Endometrium (tissue), 2 donors: ENCODE measurements at regions not wholly inside any gene's neighbourhood (a gene's known extent, or its start where the extent isn't known, plus 50 kb on each side); places are given as distances from the start of the nearest gene placed in this dataset.
"Not testable (repeated sequence)": the region's sequence is repeated elsewhere in the genome, so short reads cannot be mapped to it uniquely, and the experiment has no call there.

Experiments used
- FAIRE-seq: peaks from 2 replicates; lab custom pipeline; 2012; peaks lifted over from hg19 to GRCh38; lab: Jason Lieb, UNC
- donor health status: control.
- donor health status: control.

DNA sequence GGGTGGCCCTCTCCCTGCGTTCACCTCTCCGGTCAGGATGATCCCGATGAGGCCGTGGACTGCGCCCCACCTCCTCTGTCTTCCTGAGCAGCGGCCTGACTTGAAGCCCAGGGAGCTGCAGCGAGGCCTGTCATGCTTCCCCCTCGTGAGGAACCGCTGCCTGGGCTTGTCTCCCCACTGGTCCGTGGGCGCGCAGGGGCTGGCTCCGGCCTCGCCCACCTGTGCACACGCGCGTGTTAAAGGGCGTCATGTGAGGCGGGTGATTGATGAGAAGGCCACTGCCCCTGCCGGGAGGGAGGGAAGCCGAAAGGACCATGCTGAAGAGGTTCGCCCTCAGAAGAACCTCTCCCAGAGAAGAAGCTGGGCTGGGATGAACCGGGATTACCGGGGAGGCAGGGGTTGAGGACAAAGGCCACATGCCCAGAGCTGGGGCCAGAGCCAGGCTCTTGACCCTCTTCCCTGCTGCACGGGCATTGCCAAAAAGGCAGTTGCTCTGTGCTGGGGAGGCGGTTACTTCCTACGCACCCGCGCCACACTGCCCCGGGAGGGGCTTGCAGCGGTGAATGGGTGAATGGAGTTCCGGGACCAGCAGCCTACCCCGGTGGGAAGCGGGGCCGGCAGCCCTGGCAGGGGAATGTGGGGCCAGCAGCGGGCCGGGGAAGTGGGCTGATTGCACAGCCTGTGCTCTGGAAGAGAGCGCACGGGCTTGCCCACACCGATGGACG, 85.9 kb upstream of the GSE1 start:
- no peak for FAIRE-seq

- no peak for FAIRE-seq
Measured at GRCh38 chr16:85527767-85528297, 85.3 kb upstream of the GSE1 start.

- no peak for FAIRE-seq
Measured at GRCh38 chr16:85528528-85529387, 84.4 kb upstream of the GSE1 start.

DNA sequence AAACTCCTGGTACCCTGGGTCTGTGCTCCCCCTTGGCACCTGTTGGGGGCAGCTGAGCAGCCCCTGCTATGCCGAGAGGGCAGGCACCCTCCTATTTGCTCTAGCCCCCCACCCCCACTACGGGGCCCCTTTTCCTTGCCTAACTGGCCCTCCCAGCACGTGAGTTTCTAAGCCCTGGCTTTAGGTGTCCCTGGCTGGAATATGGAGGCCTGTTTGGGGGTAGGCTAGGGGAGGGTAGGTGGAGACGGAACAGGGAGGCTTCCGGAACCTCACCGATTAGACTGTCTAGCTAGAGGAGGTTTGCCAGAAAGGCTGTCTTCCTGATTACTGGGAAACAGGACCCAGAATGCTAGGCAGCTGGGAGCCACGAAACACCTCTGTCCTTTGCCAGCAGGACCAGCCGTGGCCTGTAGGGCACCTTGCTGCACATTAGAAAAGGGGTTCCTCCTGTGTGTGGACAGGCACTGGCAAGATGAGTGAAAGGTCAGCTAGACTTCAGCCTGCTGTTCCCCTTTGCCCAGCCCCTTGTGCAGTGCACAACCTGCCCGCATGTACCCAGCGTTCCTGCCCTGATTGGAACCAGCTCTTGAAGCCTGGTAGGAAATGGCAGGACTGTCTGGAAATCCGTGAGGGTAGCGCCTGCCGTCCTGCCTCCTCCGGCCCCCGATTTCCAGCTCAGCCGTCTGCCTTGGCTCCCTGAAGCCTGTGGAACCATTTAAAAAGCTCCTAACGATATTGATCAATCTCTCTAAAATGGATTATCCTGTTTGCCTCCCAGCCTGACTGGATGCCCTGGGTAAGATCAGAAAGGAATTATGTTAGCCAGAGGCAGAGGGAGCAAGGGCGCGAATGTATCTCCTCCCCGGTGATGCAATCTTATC, 83.4 kb upstream of the GSE1 start:
- no peak for FAIRE-seq

- FAIRE-seq: no peak
Measured at GRCh38 chr16:85530370-85530739, 82.8 kb upstream of the GSE1 start.

DNA sequence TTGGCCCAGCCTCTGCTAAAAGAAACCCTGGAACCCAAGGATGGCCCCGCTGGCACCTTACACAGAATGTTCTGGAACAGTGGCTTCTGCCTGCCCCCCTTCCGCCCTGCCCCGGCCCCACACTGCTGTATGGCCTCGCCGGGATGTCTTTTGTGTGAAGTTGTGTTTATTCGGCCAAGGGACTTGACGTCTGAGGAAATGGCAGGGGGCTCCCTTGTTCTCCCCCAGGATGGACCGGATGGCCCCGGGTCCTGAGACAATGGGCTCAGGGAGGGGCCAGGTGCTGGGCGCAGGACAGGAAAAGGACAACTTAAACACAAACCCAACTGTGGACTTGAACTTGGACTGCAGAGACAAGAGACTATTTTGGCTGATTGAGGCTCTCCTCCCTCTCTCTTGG, 81.6 kb upstream of the GSE1 start:
- FAIRE-seq: no peak

- no peak for FAIRE-seq
Measured at GRCh38 chr16:85532147-85532546, 81.0 kb upstream of the GSE1 start.

DNA sequence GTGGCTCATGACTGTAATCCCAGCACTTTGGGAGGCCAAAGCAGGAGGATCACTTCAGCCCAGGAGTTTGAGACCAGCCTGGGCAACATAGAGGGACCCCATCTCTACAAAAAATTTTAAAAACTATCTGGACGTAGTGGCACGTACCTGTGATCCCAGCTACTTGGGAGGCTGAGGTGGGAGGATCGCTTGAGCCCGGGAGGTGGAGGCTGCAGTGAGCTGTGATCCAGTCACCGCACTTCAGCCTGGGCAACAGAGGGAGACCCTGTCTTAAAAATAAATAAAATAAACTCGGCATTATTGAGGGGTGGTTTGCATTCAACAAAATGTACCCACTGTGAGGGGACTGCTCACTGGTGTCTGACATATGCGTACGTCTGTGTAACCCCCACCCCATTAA, 79.5 kb upstream of the GSE1 start:
- FAIRE-seq: not testable (repeated sequence)

- FAIRE-seq: no peak
Measured at GRCh38 chr16:85534536-85535351, 78.4 kb upstream of the GSE1 start.

GRCh38 chr16:85535352-85536072, 77.6 kb upstream of the GSE1 start:
- FAIRE-seq: no peak

DNA sequence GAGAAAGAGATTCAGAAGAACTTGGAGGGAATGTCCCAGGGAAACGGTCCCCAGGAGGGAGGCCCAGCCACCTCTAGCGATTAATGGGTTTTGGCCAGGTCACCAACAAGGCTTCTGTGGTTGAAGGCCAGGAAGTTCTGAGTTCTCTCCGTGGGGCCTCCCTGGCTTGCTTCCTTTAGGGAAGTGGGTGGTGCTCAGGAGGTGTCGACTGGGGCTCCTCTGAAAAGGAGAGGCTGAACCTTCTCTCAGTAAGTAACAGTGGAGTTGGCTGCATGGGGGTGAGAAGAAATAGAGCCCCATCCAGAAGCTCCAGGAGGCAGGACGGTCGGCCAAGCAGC, 77.1 kb upstream of the GSE1 start:
- FAIRE-seq: no peak

DNA sequence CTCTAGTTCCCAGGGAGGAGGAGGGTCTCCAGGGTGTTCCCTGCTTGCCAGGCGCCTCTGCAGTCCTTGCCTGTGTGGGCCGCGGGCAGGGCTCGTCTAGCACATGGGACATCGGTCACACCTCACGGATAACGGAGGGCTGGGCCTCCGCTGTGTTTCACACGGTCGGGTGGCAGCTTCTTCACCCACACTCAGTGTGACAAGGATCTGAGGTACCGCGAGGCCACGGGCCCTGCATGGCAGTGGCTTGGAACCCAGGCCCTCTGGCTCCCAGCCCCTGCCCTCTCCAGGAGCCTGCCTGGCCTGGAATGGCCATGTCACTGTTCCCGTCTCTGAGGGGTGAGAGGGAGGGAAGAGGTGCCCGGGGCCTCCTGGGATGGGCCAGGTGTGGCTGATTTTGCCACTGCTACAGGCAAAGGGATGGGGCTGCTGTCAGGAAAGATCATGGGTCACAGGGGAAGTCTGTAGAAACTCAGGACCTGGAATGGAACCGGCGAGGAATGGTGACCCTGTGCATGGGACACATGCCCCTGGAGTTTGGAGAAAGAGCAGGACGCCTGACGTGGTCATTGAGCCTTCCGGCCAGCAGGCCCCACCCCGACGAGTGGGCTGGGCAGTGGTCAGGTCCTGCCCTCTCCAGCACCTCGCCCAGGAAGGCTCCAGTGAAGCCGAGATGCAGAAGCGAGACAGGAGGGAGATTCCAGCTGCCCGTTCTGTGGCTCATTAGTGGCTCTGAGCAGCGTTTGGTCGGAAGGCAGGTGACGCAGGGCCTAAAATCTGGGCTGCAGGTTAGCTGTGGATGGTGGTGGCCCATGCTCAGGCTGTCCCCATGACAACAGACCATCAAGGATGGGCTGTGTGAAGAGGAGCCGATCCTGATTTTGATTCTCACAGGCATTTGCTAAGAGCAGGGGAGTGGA, 76.5 kb upstream of the GSE1 start:
- FAIRE-seq: no peak

- no peak for FAIRE-seq
Measured at GRCh38 chr16:85537331-85537788, 75.8 kb upstream of the GSE1 start.

DNA sequence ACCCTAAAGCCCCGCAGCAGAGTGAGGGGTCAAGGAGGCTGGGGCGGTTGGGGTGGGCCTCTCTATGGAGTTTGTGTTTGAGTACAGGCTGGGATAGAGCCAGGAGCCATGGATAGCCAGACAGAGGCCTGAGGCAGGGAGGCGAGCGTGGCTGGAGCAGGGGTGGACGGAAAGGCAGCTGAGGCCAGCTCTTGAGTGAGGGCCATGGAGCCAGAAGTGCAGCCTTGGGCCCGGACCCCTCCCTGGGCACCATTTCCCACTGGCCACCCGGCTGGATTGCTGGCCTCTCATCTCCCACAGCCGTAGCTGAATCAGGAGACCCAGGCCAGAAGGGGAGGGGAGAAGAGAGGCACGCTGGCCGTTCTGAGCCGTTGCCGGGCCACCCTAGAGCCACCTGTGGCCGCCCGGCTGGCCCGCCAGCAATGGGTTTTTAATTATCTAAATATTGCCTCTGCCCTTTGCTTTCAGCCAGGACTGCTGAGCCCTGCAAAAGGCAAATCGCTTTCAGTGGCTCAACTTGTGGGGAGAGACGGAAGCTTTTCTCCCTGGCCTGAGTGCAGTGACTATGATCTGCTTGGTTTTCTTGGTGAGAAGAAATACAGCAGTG, 75.2 kb upstream of the GSE1 start:
- FAIRE-seq: no peak

GRCh38 chr16:85539084-85539483, 74.0 kb upstream of the GSE1 start:
- no peak for FAIRE-seq

- no peak for FAIRE-seq
Measured at GRCh38 chr16:85539629-85540291, 73.4 kb upstream of the GSE1 start.

GRCh38 chr16:85541181-85541580, 71.9 kb upstream of the GSE1 start:
- FAIRE-seq: no peak

- no peak for FAIRE-seq
Measured at GRCh38 chr16:85541619-85541979, 71.5 kb upstream of the GSE1 start.
